HepG2 (cell line): ENCODE measurements at regions not wholly inside any gene's neighbourhood (a gene's known extent, or its start where the extent isn't known, plus 50 kb on each side); places are given as distances from the start of the nearest gene placed in this dataset.

Experiments used
- ETV5 ChIP-seq: IDR thresholded peaks from 2 replicates; pipeline ENCODE4 v1.6.1; 2018; ENCODE audit warnings: missing biosample characterization, missing genetic modification reagents, inconsistent platforms, borderline replicate concordance
- MXI1 ChIP-seq: IDR thresholded peaks from 3 replicates; pipeline ENCODE4 v1.6.1; 2012; ENCODE audit warnings: low read depth, low read length, inconsistent platforms, borderline replicate concordance
- SUZ12 ChIP-seq: fragments of 150-350 bp; IDR thresholded peaks from 2 replicates; pipeline ENCODE4 v1.6.1; 2014; ENCODE audit warnings: low read depth, low read length
- ZNF3 ChIP-seq: IDR thresholded peaks from 2 replicates; pipeline ENCODE4 v1.7.0; 2017; ENCODE audit warnings: inconsistent platforms
- TF ChIP-seq, protein P1 (sequence below), 2 experiments: IDR thresholded peaks; 2 replicates each; pipeline ENCODE4 v1.6.1; 2011 to 2012; ENCODE audit warnings: low read length in 2 of 2, borderline replicate concordance in 1 of 2, low read depth in 1 of 2, mild to moderate bottlenecking in 1 of 2, moderate library complexity in 1 of 2

DNA sequence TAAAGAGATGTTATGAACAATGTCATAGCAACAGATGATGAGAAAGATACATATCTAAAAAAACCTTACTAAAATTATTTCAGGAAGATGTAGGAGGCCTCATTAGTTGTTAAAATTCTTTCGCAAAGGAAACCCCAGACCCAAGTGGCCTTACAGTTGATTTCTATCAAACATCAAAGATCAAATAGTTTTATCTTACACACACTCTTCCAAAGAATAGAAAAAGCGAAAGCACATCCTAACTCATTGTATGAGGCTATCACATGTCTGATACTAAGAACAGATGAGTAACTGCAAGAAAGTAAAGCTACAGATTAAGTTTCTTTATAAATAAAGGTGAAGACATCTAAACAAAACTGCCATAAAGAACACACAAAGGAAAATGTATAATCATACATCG lies 82.9 kb upstream of the GDF10 start:
- TF ChIP-seq ZNF3 (CRISPR knock-in tag) (no peak), ETV5 (CRISPR knock-in tag) (no peak), MXI1 (no peak), SUZ12 (no peak)
- TF ChIP-seq, protein P1, sequence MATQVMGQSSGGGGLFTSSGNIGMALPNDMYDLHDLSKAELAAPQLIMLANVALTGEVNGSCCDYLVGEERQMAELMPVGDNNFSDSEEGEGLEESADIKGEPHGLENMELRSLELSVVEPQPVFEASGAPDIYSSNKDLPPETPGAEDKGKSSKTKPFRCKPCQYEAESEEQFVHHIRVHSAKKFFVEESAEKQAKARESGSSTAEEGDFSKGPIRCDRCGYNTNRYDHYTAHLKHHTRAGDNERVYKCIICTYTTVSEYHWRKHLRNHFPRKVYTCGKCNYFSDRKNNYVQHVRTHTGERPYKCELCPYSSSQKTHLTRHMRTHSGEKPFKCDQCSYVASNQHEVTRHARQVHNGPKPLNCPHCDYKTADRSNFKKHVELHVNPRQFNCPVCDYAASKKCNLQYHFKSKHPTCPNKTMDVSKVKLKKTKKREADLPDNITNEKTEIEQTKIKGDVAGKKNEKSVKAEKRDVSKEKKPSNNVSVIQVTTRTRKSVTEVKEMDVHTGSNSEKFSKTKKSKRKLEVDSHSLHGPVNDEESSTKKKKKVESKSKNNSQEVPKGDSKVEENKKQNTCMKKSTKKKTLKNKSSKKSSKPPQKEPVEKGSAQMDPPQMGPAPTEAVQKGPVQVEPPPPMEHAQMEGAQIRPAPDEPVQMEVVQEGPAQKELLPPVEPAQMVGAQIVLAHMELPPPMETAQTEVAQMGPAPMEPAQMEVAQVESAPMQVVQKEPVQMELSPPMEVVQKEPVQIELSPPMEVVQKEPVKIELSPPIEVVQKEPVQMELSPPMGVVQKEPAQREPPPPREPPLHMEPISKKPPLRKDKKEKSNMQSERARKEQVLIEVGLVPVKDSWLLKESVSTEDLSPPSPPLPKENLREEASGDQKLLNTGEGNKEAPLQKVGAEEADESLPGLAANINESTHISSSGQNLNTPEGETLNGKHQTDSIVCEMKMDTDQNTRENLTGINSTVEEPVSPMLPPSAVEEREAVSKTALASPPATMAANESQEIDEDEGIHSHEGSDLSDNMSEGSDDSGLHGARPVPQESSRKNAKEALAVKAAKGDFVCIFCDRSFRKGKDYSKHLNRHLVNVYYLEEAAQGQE (IDR thresholded peaks at IDR 0.05; ENCODE audit: borderline replicate concordance in 1 of 2, low read depth in 1 of 2, low read length in 2 of 2) = no peak
